Caco-2 (cell line): ENCODE measurements at regions not wholly inside any gene's neighbourhood (a gene's known extent, or its start where the extent isn't known, plus 50 kb on each side); places are given as distances from the start of the nearest gene placed in this dataset.

Experiments
- BruUV-seq: library from RNA; stranded (reverse); fragments of 400-500 nt; replicated peaks from 2 replicates; lab custom pipeline; 2021; lab: Mats Ljungman, UMichigan
- CTCF ChIA-PET: fragments of 300-600 bp; sonication (Branson Sonifier 250); formaldehyde crosslinking; loops from one replicate; lab custom pipeline; 2022; ENCODE audit warnings: antibody characterized with exemption; lab: Charles Lee
- POLR2A ChIA-PET: fragments of 300-600 bp; sonication (Branson Sonifier 250); formaldehyde crosslinking; loops from one replicate; lab custom pipeline; 2022; ENCODE audit warnings: antibody characterized with exemption; lab: Charles Lee
- DNase-seq, 2 experiments: peaks; one replicate each; pipeline versions ENCODE4 v3.0.0 to v3.0.0-alpha.2; 2020 to 2022
- H3K27me3 ChIP-seq: replicated peaks from 2 replicates; pipeline ENCODE4 v1.6.0; 2011; ENCODE audit warnings: low read length; ENCODE audit not compliant: control insufficient read depth, insufficient read depth
- H3K36me3 ChIP-seq: 2 replicates; pipeline ENCODE4 v1.5.1; 2011; ENCODE audit warnings: low read length; ENCODE audit not compliant: control insufficient read depth, insufficient read depth
- H3K4me1 ChIP-seq: fragments of 250-450 bp; sonication (Bioruptor Pico); 2 replicates; pipeline ENCODE4 v1.5.1; 2020; ENCODE audit warnings: mild to moderate bottlenecking
- H3K4me3 ChIP-seq: 2 replicates; pipeline ENCODE4 v1.5.1; 2011; ENCODE audit warnings: low read depth, mild to moderate bottlenecking, control low read depth, low read length
- H3K9me3 ChIP-seq: fragments of 250-450 bp; sonication (Bioruptor Pico); 2 replicates; pipeline ENCODE4 v1.5.1; 2020; ENCODE audit warnings: mild to moderate bottlenecking, moderate library complexity
- H3K27ac Mint-ChIP-seq: one replicate; pipeline ENCODE4 v1.8.0; 2022; ENCODE audit warnings: mixed read lengths; ENCODE audit not compliant: unreplicated experiment
- H3K27me3 Mint-ChIP-seq: one replicate; pipeline ENCODE4 v1.8.0; 2022; ENCODE audit warnings: mixed read lengths; ENCODE audit not compliant: insufficient read depth, unreplicated experiment
- H3K36me3 Mint-ChIP-seq: one replicate; pipeline ENCODE4 v1.8.0; 2022; ENCODE audit warnings: mild to moderate bottlenecking, mixed read lengths; ENCODE audit not compliant: insufficient read depth, unreplicated experiment
- H3K4me1 Mint-ChIP-seq: one replicate; pipeline ENCODE4 v1.8.0; 2022; ENCODE audit warnings: low read depth, mixed read lengths; ENCODE audit not compliant: unreplicated experiment
- H3K4me3 Mint-ChIP-seq: one replicate; pipeline ENCODE4 v1.8.0; 2022; ENCODE audit warnings: mild to moderate bottlenecking, moderate library complexity, mixed read lengths; ENCODE audit not compliant: unreplicated experiment
- H3K9me3 Mint-ChIP-seq: one replicate; pipeline ENCODE4 v1.8.0; 2022; ENCODE audit warnings: mixed read lengths; ENCODE audit not compliant: unreplicated experiment
- CTCF ChIP-seq, 2 experiments: fragments of 200-600 bp in 1 of 2; IDR thresholded peaks; 1 replicate in 1 of 2; 2 replicates in 1 of 2; pipeline versions ENCODE4 v1.5.1 to v1.8.0; 2011 to 2022; ENCODE audit warnings: antibody characterized with exemption in 1 of 2, control low read depth in 1 of 2, inconsistent platforms in 1 of 2, low read depth in 1 of 2, low read length in 1 of 2, mild to moderate bottlenecking in 1 of 2, moderate library complexity in 1 of 2; ENCODE audit not compliant: insufficient read depth in 1 of 2, severe bottlenecking in 1 of 2, unreplicated experiment in 1 of 2
- intact Hi-C: fragments of 100-400 bp; cut with micrococcal nuclease; formaldehyde crosslinking; loops from one replicate; pipeline ENCODE4 v1.10.0; 2022; ENCODE audit not compliant: unreplicated experiment

GRCh38 chr5:52685971-52686370, 101.7 kb upstream of the ITGA1 start:
- DNase-seq, result no peak
- intact Hi-C loops, result no loop called here
- H3K36me3 ChIP-seq, result no peaks in the 10 kb centered on the region
- BruUV-seq, result no TSS peak
- Mint-ChIP-seq H3K4me1 (peaks cover 5% of the 10 kb centered on the region), H3K9me3 (no peaks in the 10 kb centered on the region), H3K27ac (no peak overlapping the region), H3K4me3 (no peak overlapping the region), H3K27me3 (peaks cover 9% of the 10 kb centered on the region), H3K36me3 (no peaks in the 10 kb centered on the region)
- POLR2A ChIA-PET, result no interaction called here
- H3K27me3 ChIP-seq, result no peaks in the 10 kb centered on the region
- peaks cover 4% of the 10 kb centered on the region; the same call in 1 of the 2 replicates for H3K4me1 ChIP-seq
- TF ChIP-seq CTCF (IDR thresholded peaks at IDR 0.05; ENCODE audit: insufficient read depth in 1 of 2, low read depth in 1 of 2, low read length in 1 of 2, severe bottlenecking in 1 of 2, unreplicated experiment in 1 of 2), result no peak
- H3K9me3 ChIP-seq, result no peaks in the 10 kb centered on the region
- CTCF ChIA-PET, result no interaction called here
- H3K4me3 ChIP-seq, result no peak overlapping the region

- POLR2A ChIA-PET, result no interaction called here
- H3K27me3 ChIP-seq, result no peaks in the 10 kb centered on the region
- no peaks in the 10 kb centered on the region for H3K9me3 ChIP-seq
- Mint-ChIP-seq H3K4me1 (peaks cover 11% of the 10 kb centered on the region), H3K27ac (no peak overlapping the region), H3K4me3 (no peak overlapping the region), H3K27me3 (peaks cover 15% of the 10 kb centered on the region), H3K9me3 (no peaks in the 10 kb centered on the region), H3K36me3 (no peaks in the 10 kb centered on the region)
- H3K36me3 ChIP-seq, result no peaks in the 10 kb centered on the region
- DNase-seq, result no peak
- H3K4me1 ChIP-seq, result peaks cover 4% of the 10 kb centered on the region; the same call in 1 of the 2 replicates
- CTCF ChIA-PET, result interaction anchor here (0.6 to 0.8 kb wide), 3 partner anchors 98 to 1382 kb away, joined by 3 read pairs; partner anchors contain the start of genes ITGA1 and PELO
- no TSS peak for BruUV-seq
- intact Hi-C loops, result no loop called here
- no peak overlapping the region for H3K4me3 ChIP-seq
- no peak for TF ChIP-seq CTCF (IDR thresholded peaks at IDR 0.05; ENCODE audit: insufficient read depth in 1 of 2, low read depth in 1 of 2, low read length in 1 of 2, severe bottlenecking in 1 of 2, unreplicated experiment in 1 of 2)
Measured at GRCh38 chr5:52690236-52690768, 97.4 kb upstream of the ITGA1 start.

GRCh38 chr5:52692039-52692438, 95.7 kb upstream of the ITGA1 start:
- no peaks in the 10 kb centered on the region for H3K27me3 ChIP-seq
- Mint-ChIP-seq H3K4me1 (peaks cover 11% of the 10 kb centered on the region), H3K36me3 (no peaks in the 10 kb centered on the region), H3K27ac (no peak overlapping the region), H3K4me3 (no peak overlapping the region), H3K9me3 (no peaks in the 10 kb centered on the region), H3K27me3 (peaks cover 14% of the 10 kb centered on the region)
- POLR2A ChIA-PET, result no interaction called here
- TF ChIP-seq CTCF (IDR thresholded peaks at IDR 0.05; ENCODE audit: insufficient read depth in 1 of 2, low read depth in 1 of 2, low read length in 1 of 2, severe bottlenecking in 1 of 2, unreplicated experiment in 1 of 2), result no peak
- DNase-seq, result no peak
- BruUV-seq, result no TSS peak
- intact Hi-C loops, result loop anchor here (2.0 kb wide), 1 partner anchor 65 kb away; no protein-coding TSS in a partner anchor
- H3K9me3 ChIP-seq, result no peaks in the 10 kb centered on the region
- no peaks in the 10 kb centered on the region for H3K36me3 ChIP-seq
- CTCF ChIA-PET, result interaction anchor here (1.5 kb wide), 1 partner anchor 223 kb away, joined by 6 read pairs; no protein-coding TSS in a partner anchor
- no peak overlapping the region for H3K4me3 ChIP-seq
- peaks cover 4% of the 10 kb centered on the region; the same call in 1 of the 2 replicates for H3K4me1 ChIP-seq
